ENCODE measurements at regions not wholly inside any gene's neighbourhood (a gene's known extent, or its start where the extent isn't known, plus 50 kb on each side); places are given as distances from the start of the nearest gene placed in this dataset.

- no peak overlapping the region for H3K9ac ChIP-seq (ENCODE audit: insufficient read depth, low read depth, low read length)
- H3K79me2 ChIP-seq (ENCODE audit: insufficient read depth, low read length), result no peaks in the 10 kb centered on the region
- ChIA-PET POLR2A (no interaction called here), CTCF (ENCODE audit: low intra/inter-chr PET ratio, low total read pairs) (no interaction called here)
- no peak overlapping the region for H3K4me2 ChIP-seq (ENCODE audit: low read depth, low read length)
- H2AFZ ChIP-seq (ENCODE audit: low read length), result no peak overlapping the region
- H3K27me3 ChIP-seq (ENCODE audit: control insufficient read depth in 1 of 2, insufficient read depth in 2 of 2, low read length in 2 of 2), result no peaks in the 10 kb centered on the region
- no peak overlapping the region for H3K27ac ChIP-seq (ENCODE audit: extremely low read length, insufficient read depth, low read length)
- H4K20me1 ChIP-seq (ENCODE audit: insufficient read depth, low read length), result no peaks in the 10 kb centered on the region
- 37% methylated on average over 4 of the region's 4 CpGs for WGBS (ENCODE audit: low lambda C conversion rate)
- in situ Hi-C loops (cut with HindIII; ENCODE audit: extremely low pct_ligation_motif_present, low pct_unique_long_range_greater_than_20kb), result no loop called here
- no peak overlapping the region for H3K4me3 ChIP-seq (replicated peaks in 1 of 3; ENCODE audit: insufficient read depth in 1 of 3, low read depth in 2 of 3, low read length in 3 of 3)
- peaks cover 94% of the 10 kb centered on the region for H3K9me3 ChIP-seq (ENCODE audit: low read length)
- H3K4me1 ChIP-seq (ENCODE audit: insufficient read depth, low read length), result no peaks in the 10 kb centered on the region
- no peak for DNase-seq (ENCODE audit: low spot score)
- ATAC-seq, result no peak
- BruUV-seq (replicated peaks), result no TSS peak
- no peak for TF ChIP-seq PRDM15 (CRISPR knock-in tag; IDR thresholded peaks at IDR 0.05)
- no peak for TF ChIP-seq KMT2A (CRISPR knock-in tag; IDR thresholded peaks at IDR 0.05)
- TF ChIP-seq ZNF891 (CRISPR knock-in tag; IDR thresholded peaks at IDR 0.05), result no peak
- TF ChIP-seq POLR2AphosphoS5 (IDR thresholded peaks at IDR 0.05; ENCODE audit: low read depth, low read length), result no peak
- TF ChIP-seq ZNF768 (CRISPR knock-in tag; IDR thresholded peaks at IDR 0.05), result no peak
- no peak for TF ChIP-seq GLMP (CRISPR knock-in tag; IDR thresholded peaks at IDR 0.05; ENCODE audit: borderline replicate concordance)
- TF ChIP-seq AKAP8 (CRISPR knock-in tag; IDR thresholded peaks at IDR 0.05), result no peak
- no peak for TF ChIP-seq GABPA (IDR thresholded peaks at IDR 0.05; ENCODE audit: low read depth, low read length)
- no peak for TF ChIP-seq GABPA (CRISPR knock-in tag; IDR thresholded peaks at IDR 0.05; ENCODE audit: low read depth)
- TF ChIP-seq XBP1 (CRISPR knock-in tag; IDR thresholded peaks at IDR 0.05), result no peak
- TF ChIP-seq ZNF512B (CRISPR knock-in tag; IDR thresholded peaks at IDR 0.05; ENCODE audit: borderline replicate concordance), result no peak
- TF ChIP-seq ZMAT5 (CRISPR knock-in tag; IDR thresholded peaks at IDR 0.05; ENCODE audit: borderline replicate concordance, low read depth), result no peak
- TF ChIP-seq BHLHE40 (IDR thresholded peaks at IDR 0.05; ENCODE audit: low read length), result no peak
- TF ChIP-seq MLX (CRISPR knock-in tag; IDR thresholded peaks at IDR 0.05), result no peak
- no peak for TF ChIP-seq RORA (CRISPR knock-in tag; IDR thresholded peaks at IDR 0.05)
- no peak for FAIRE-seq
- H3K36me3 ChIP-seq (replicated peaks in 1 of 2; ENCODE audit: control insufficient read depth in 1 of 2, insufficient read depth in 2 of 2, low read length in 2 of 2), result no peaks in the 10 kb centered on the region
- intact Hi-C loops (cut with micrococcal nuclease; ENCODE audit: unreplicated experiment), result no loop called here
Observed at GRCh38 chr6:165219629-165220028, 89.8 kb downstream of the C6orf118 start.

Measured in HepG2 (cell line).